HCT116 (cell line): ENCODE measurements at regions not wholly inside any gene's neighbourhood (a gene's known extent, or its start where the extent isn't known, plus 50 kb on each side); places are given as distances from the start of the nearest gene placed in this dataset.
A peak's percentile ranks its signal among the peaks of the same experiment; 100 is the strongest.

ENCODE experiments used
- ATAC-seq: fragments of 200-7000 bp; cut with Tn5 transposase; 2 replicates; pipeline ENCODE4 v1.9.1; 2020; ENCODE audit warnings: mild to moderate bottlenecking, moderate library complexity
- BruUV-seq: library from RNA; stranded (reverse); fragments of 400-500 nt; replicated peaks from 2 replicates; lab custom pipeline; 2021; lab: Mats Ljungman, UMichigan
- CTCF ChIA-PET: fragments of 300-600 bp; sonication (Branson Sonifier 250); formaldehyde crosslinking; loops from one replicate; lab custom pipeline; 2021; ENCODE audit warnings: antibody characterized with exemption; lab: Charles Lee
- POLR2A ChIA-PET: fragments of 300-600, 350-600 bp; sonication (Branson Sonifier 250); formaldehyde crosslinking; loops from one replicate; lab custom pipeline; 2021; ENCODE audit warnings: antibody characterized with exemption; lab: Charles Lee
- RAD21 ChIA-PET, 2 experiments: fragments of 300-600 bp; sonication (Branson Sonifier 250); formaldehyde crosslinking; loops; one replicate each; lab custom pipeline; 2023; ENCODE audit warnings: low total read pairs in 2 of 2; ENCODE audit not compliant: uncharacterized antibody in 2 of 2, unreplicated experiment in 2 of 2, low non-redundant PET in 1 of 2; lab: Charles Lee
- DNase-seq: peaks from one replicate; pipeline ENCODE4 v3.0.0-alpha.2; 2010; ENCODE audit warnings: low read depth, low spot score
- H2AFZ ChIP-seq: fragments of 200-600 bp; shearing (Covaris generic), sonication (generic); 2 replicates; pipeline ENCODE4 v1.6.1; 2017; ENCODE audit warnings: low read depth, mixed run types, mixed read lengths, antibody characterized with exemption, low read length; ENCODE audit not compliant: poor library complexity, severe bottlenecking
- H3K27ac ChIP-seq: 2 replicates; pipeline ENCODE4 v1.5.1; 2012; ENCODE audit warnings: low read depth, low read length
- H3K27me3 ChIP-seq: fragments of 200-600 bp; sonication (generic); 2 replicates; pipeline ENCODE4 v1.6.1; 2016; ENCODE audit warnings: mixed run types, low read length, mixed read lengths; ENCODE audit not compliant: insufficient read depth
- H3K36me3 ChIP-seq, 2 experiments: fragments of 200-500 bp in 1 of 2; fragments of 200-600 bp in 1 of 2; sonication (Bioruptor generic) in 1 of 2; sonication (generic) in 1 of 2; 2 replicates each; pipeline versions ENCODE4 v1.5.1 to v1.6.1; 2014 to 2016; ENCODE audit warnings: low read length in 2 of 2, inconsistent platforms in 1 of 2, mixed read lengths in 1 of 2, mixed run types in 1 of 2; ENCODE audit not compliant: insufficient read depth in 2 of 2, control insufficient read depth in 1 of 2
- H3K4me1 ChIP-seq, 2 experiments: fragments of 200-600 bp in 1 of 2; sonication (generic) in 1 of 2; 2 replicates each; pipeline versions ENCODE4 v1.5.1 to v1.6.1; 2012 to 2017; ENCODE audit warnings: low read length in 2 of 2, inconsistent platforms in 1 of 2, mild to moderate bottlenecking in 1 of 2, mixed read lengths in 1 of 2, mixed run types in 1 of 2, moderate library complexity in 1 of 2; ENCODE audit not compliant: insufficient read depth in 2 of 2, control insufficient read depth in 1 of 2
- H3K4me2 ChIP-seq: fragments of 200-600 bp; sonication (generic); 2 replicates; pipeline ENCODE4 v1.6.1; 2017; ENCODE audit warnings: mixed run types, low read length, mixed read lengths
- H3K4me3 ChIP-seq, 2 experiments: fragments of 200-600 bp in 1 of 2; sonication (generic) in 1 of 2; replicated peaks in 1 of 2; 2 replicates each; pipeline ENCODE4 v1.5.1; 2011 to 2016; ENCODE audit warnings: low read length in 2 of 2, control low read depth in 1 of 2, low read depth in 1 of 2, mild to moderate bottlenecking in 1 of 2, mixed read lengths in 1 of 2, mixed run types in 1 of 2
- H3K79me2 ChIP-seq: fragments of 200-600 bp; sonication (generic); 2 replicates; pipeline ENCODE4 v1.6.1; 2017; ENCODE audit warnings: mild to moderate bottlenecking, mixed run types, low read length, moderate library complexity, mixed read lengths; ENCODE audit not compliant: insufficient read depth
- H3K9ac ChIP-seq: fragments of 200-600 bp; sonication (generic); 2 replicates; pipeline ENCODE4 v1.6.1; 2016; ENCODE audit warnings: low read length, mixed read lengths
- H3K9me2 ChIP-seq: fragments of 200-600 bp; sonication (generic), shearing (Covaris generic); 2 replicates; pipeline ENCODE4 v1.6.1; 2017; ENCODE audit warnings: mixed run types, mild to moderate bottlenecking, moderate library complexity; ENCODE audit not compliant: insufficient read depth
- H3K9me3 ChIP-seq, 2 experiments: fragments of 200-500 bp in 1 of 2; fragments of 200-600 bp in 1 of 2; sonication (Bioruptor generic) in 1 of 2; sonication (generic) in 1 of 2; 2 replicates each; pipeline ENCODE4 v1.6.1; 2014 to 2017; ENCODE audit warnings: low read length in 2 of 2, mixed read lengths in 2 of 2, inconsistent platforms in 1 of 2, low read depth in 1 of 2, mild to moderate bottlenecking in 1 of 2, mixed run types in 1 of 2, moderate library complexity in 1 of 2; ENCODE audit not compliant: control insufficient read depth in 1 of 2, insufficient read depth in 1 of 2
- H4K20me1 ChIP-seq: fragments of 200-600 bp; sonication (generic), shearing (Covaris generic); 2 replicates; pipeline ENCODE4 v1.6.1; 2017; ENCODE audit warnings: mixed run types, mild to moderate bottlenecking, moderate library complexity; ENCODE audit not compliant: insufficient read depth
- CBX3 ChIP-seq: IDR thresholded peaks from 2 replicates; pipeline ENCODE4 v1.6.1; 2012; ENCODE audit warnings: low read depth
- CEBPB ChIP-seq: IDR thresholded peaks from 2 replicates; pipeline ENCODE4 v1.6.1; 2012; ENCODE audit warnings: low read depth
- EGR1 ChIP-seq: IDR thresholded peaks from 2 replicates; pipeline ENCODE4 v1.6.1; 2012; ENCODE audit warnings: low read depth
- ELF1 ChIP-seq: IDR thresholded peaks from 2 replicates; pipeline ENCODE4 v1.6.1; 2012; ENCODE audit warnings: low read depth, borderline replicate concordance
- EZH2 ChIP-seq: fragments of 200-600 bp; sonication (generic); IDR thresholded peaks from 2 replicates; pipeline ENCODE4 v1.6.1; 2017; ENCODE audit warnings: antibody characterized with exemption, mixed run types
- EZH2phosphoT487 ChIP-seq: fragments of 200-600 bp; IDR thresholded peaks from 2 replicates; pipeline ENCODE4 v1.6.1; 2018; ENCODE audit warnings: antibody characterized with exemption, borderline replicate concordance
- JUND ChIP-seq: IDR thresholded peaks from 2 replicates; pipeline ENCODE4 v1.6.1; 2012
- POLR2A ChIP-seq: IDR thresholded peaks from 2 replicates; pipeline ENCODE4 v1.7.0; 2011; ENCODE audit warnings: borderline replicate concordance; ENCODE audit not compliant: insufficient read depth, insufficient read length; ENCODE audit errors: extremely low read depth
- POLR2AphosphoS5 ChIP-seq: IDR thresholded peaks from 2 replicates; pipeline ENCODE4 v1.6.1; 2011; ENCODE audit warnings: mild to moderate bottlenecking, low read depth, low read length, moderate library complexity
- SIN3A ChIP-seq: IDR thresholded peaks from 2 replicates; pipeline ENCODE4 v1.6.1; 2012; ENCODE audit warnings: low read depth
- SRF ChIP-seq: IDR thresholded peaks from 2 replicates; pipeline ENCODE4 v1.6.1; 2012; ENCODE audit warnings: low read depth
- TCF7L2 ChIP-seq: IDR thresholded peaks from 2 replicates; pipeline ENCODE4 v1.7.0; 2011; ENCODE audit warnings: borderline replicate concordance, inconsistent platforms; ENCODE audit not compliant: insufficient read depth, insufficient read length; ENCODE audit errors: extremely low read depth
- YY1 ChIP-seq: IDR thresholded peaks from 2 replicates; pipeline ENCODE4 v1.6.1; 2011; ENCODE audit warnings: low read length, low read depth, moderate library complexity, mild to moderate bottlenecking; ENCODE audit not compliant: insufficient replicate concordance; ENCODE audit errors: extremely low read depth
- ZNF274 ChIP-seq: fragments of 200-500 bp; sonication (Bioruptor generic); IDR thresholded peaks from 2 replicates; pipeline ENCODE4 v1.6.1; 2014; ENCODE audit warnings: mild to moderate bottlenecking, low read depth, low read length, inconsistent platforms
- intact Hi-C: fragments of 100-400 bp; cut with micrococcal nuclease; formaldehyde crosslinking; loops from 2 replicates; pipeline ENCODE4 v1.10.0; 2022
- TF ChIP-seq, protein P1 (sequence below): IDR thresholded peaks from 2 replicates; pipeline ENCODE4 v1.6.1; 2012
- TF ChIP-seq, protein P2 (sequence below), 3 experiments: fragments of 200-600 bp in 1 of 3; sonication (generic) in 1 of 3; IDR thresholded peaks in 2 of 3; conservative IDR thresholded peaks in 1 of 3; 2 replicates each; pipeline ENCODE4 v1.5.1; 2012 to 2017; ENCODE audit warnings: low read depth in 2 of 3, low read length in 2 of 3, antibody characterized with exemption in 1 of 3, borderline replicate concordance in 1 of 3, control low read depth in 1 of 3, mild to moderate bottlenecking in 1 of 3, mixed read lengths in 1 of 3, mixed run types in 1 of 3, moderate library complexity in 1 of 3; ENCODE audit not compliant: insufficient read depth in 1 of 3
- TF ChIP-seq, protein P3 (sequence below): IDR thresholded peaks from 2 replicates; pipeline ENCODE4 v1.6.1; 2012; ENCODE audit warnings: low read depth
- TF ChIP-seq, protein P4 (sequence below): IDR thresholded peaks from 2 replicates; pipeline ENCODE4 v1.6.1; 2012

DNA sequence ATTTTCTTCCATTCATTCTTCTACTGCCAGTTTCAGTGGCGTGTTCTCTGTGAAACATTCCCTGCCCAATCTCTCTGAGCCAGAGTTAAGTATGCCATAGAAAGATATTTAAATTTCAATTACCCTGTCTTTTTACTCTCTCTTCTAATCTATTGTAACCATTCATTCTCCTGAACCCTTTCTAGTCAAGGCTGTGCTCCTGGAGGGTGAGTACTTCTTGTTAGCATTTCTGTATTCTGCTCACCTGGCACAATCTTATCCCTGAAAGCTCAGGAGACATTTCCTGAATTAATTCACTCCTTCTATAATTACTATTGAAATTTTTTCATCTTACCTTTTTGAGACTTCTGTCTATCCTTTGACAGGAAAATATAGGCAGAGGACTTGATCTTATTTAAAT lies 271.7 kb downstream of the HGF start:
- H3K27ac ChIP-seq, result no peak overlapping the region
- H3K9me2 ChIP-seq, result no peaks in the 10 kb centered on the region
- TF ChIP-seq SRF, result no peak
- TF ChIP-seq, protein P1, sequence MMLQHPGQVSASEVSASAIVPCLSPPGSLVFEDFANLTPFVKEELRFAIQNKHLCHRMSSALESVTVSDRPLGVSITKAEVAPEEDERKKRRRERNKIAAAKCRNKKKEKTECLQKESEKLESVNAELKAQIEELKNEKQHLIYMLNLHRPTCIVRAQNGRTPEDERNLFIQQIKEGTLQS, result no peak
- TF ChIP-seq ELF1, result no peak
- no peak for TF ChIP-seq CBX3
- TF ChIP-seq, protein P2, sequence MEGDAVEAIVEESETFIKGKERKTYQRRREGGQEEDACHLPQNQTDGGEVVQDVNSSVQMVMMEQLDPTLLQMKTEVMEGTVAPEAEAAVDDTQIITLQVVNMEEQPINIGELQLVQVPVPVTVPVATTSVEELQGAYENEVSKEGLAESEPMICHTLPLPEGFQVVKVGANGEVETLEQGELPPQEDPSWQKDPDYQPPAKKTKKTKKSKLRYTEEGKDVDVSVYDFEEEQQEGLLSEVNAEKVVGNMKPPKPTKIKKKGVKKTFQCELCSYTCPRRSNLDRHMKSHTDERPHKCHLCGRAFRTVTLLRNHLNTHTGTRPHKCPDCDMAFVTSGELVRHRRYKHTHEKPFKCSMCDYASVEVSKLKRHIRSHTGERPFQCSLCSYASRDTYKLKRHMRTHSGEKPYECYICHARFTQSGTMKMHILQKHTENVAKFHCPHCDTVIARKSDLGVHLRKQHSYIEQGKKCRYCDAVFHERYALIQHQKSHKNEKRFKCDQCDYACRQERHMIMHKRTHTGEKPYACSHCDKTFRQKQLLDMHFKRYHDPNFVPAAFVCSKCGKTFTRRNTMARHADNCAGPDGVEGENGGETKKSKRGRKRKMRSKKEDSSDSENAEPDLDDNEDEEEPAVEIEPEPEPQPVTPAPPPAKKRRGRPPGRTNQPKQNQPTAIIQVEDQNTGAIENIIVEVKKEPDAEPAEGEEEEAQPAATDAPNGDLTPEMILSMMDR (IDR thresholded peaks at IDR 0.05 in 2 of 3, conservative IDR thresholded peaks at IDR 0.05 in 1 of 3; ENCODE audit: borderline replicate concordance in 1 of 3, insufficient read depth in 1 of 3, low read depth in 2 of 3, low read length in 2 of 3), result no peak
- TF ChIP-seq SIN3A, result no peak
- no peak for TF ChIP-seq ZNF274
- TF ChIP-seq, protein P3, sequence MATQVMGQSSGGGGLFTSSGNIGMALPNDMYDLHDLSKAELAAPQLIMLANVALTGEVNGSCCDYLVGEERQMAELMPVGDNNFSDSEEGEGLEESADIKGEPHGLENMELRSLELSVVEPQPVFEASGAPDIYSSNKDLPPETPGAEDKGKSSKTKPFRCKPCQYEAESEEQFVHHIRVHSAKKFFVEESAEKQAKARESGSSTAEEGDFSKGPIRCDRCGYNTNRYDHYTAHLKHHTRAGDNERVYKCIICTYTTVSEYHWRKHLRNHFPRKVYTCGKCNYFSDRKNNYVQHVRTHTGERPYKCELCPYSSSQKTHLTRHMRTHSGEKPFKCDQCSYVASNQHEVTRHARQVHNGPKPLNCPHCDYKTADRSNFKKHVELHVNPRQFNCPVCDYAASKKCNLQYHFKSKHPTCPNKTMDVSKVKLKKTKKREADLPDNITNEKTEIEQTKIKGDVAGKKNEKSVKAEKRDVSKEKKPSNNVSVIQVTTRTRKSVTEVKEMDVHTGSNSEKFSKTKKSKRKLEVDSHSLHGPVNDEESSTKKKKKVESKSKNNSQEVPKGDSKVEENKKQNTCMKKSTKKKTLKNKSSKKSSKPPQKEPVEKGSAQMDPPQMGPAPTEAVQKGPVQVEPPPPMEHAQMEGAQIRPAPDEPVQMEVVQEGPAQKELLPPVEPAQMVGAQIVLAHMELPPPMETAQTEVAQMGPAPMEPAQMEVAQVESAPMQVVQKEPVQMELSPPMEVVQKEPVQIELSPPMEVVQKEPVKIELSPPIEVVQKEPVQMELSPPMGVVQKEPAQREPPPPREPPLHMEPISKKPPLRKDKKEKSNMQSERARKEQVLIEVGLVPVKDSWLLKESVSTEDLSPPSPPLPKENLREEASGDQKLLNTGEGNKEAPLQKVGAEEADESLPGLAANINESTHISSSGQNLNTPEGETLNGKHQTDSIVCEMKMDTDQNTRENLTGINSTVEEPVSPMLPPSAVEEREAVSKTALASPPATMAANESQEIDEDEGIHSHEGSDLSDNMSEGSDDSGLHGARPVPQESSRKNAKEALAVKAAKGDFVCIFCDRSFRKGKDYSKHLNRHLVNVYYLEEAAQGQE, result no peak
- TF ChIP-seq POLR2AphosphoS5, result no peak
- no peak for TF ChIP-seq TCF7L2
- no peak for TF ChIP-seq JUND
- TF ChIP-seq YY1, result no peak
- no peak for TF ChIP-seq EGR1
- TF ChIP-seq POLR2A, result no peak
- TF ChIP-seq EZH2, result no peak
- TF ChIP-seq, protein P4, sequence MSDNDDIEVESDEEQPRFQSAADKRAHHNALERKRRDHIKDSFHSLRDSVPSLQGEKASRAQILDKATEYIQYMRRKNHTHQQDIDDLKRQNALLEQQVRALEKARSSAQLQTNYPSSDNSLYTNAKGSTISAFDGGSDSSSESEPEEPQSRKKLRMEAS, result no peak
- TF ChIP-seq CEBPB, result no peak
- TF ChIP-seq EZH2phosphoT487, result no peak
- H2AFZ ChIP-seq, result peak overlapping the region; percentile 83
- RAD21 ChIA-PET, result no interaction called here
- H3K4me3 ChIP-seq, result no peak overlapping the region
- H4K20me1 ChIP-seq, result no peaks in the 10 kb centered on the region
- BruUV-seq, result no TSS peak
- no peaks in the 10 kb centered on the region for H3K9me3 ChIP-seq
- H3K4me1 ChIP-seq, result peaks cover 0 to 5% of the 10 kb centered on the region in 2 experiments; a peak in 1 of 4 replicates
- CTCF ChIA-PET, result interaction anchor here (1.0 to 5.2 kb wide), 8 partner anchors 28 to 1231 kb away, joined by 3 to 89 read pairs (median 6); no protein-coding TSS in a partner anchor
- no peaks in the 10 kb centered on the region for H3K27me3 ChIP-seq
- no peak overlapping the region for H3K4me2 ChIP-seq
- no peaks in the 10 kb centered on the region for H3K79me2 ChIP-seq
- H3K9ac ChIP-seq, result no peak overlapping the region
- POLR2A ChIA-PET, result no interaction called here
- ATAC-seq (no peak), DNase-seq (no peak)
- no peaks in the 10 kb centered on the region for H3K36me3 ChIP-seq
- intact Hi-C loops, result loop anchor here (2.0 kb wide), 1 partner anchor 1075 kb away; no protein-coding TSS in a partner anchor
